Ovary (tissue), 7 donors: ENCODE measurements at regions not wholly inside any gene's neighbourhood (a gene's known extent, or its start where the extent isn't known, plus 50 kb on each side); places are given as distances from the start of the nearest gene placed in this dataset.

Experiments
- DNase-seq, 5 donors: peaks; one replicate each; pipeline ENCODE4 v3.0.0-alpha.2; 2019 to 2020
- H3K27ac ChIP-seq, 2 donors: fragments of 200-600 bp; one replicate each; pipeline versions ENCODE4 v1.5.1 to v1.8.0; 2019 to 2022
- H3K27me3 ChIP-seq: fragments of 200-600 bp; one replicate; pipeline ENCODE4 v1.8.0; 2022
- H3K36me3 ChIP-seq: fragments of 200-600 bp; sonication (generic); one replicate; pipeline ENCODE4 v1.5.1; 2019
- H3K4me1 ChIP-seq: one replicate; pipeline ENCODE4 v1.8.1; 2013; ENCODE audit warnings: mild to moderate bottlenecking, moderate library complexity; ENCODE audit not compliant: insufficient read depth
- H3K4me3 ChIP-seq: fragments of 200-600 bp; sonication (generic); one replicate; pipeline ENCODE4 v1.5.1; 2017
- H3K9me3 ChIP-seq, 2 donors: fragments of 200-600 bp in 1 of 2; sonication (generic) in 1 of 2; one replicate each; pipeline versions ENCODE4 v1.5.1 to v1.8.1; 2013 to 2019; ENCODE audit warnings: mild to moderate bottlenecking in 1 of 2, moderate library complexity in 1 of 2
- EP300 ChIP-seq: sonication (generic); formaldehyde crosslinking; IDR thresholded peaks from one replicate; pipeline ENCODE4 v1.6.1; 2017; ENCODE audit warnings: antibody characterized with exemption
- POLR2A ChIP-seq: fragments of 450-650 bp; IDR thresholded peaks from one replicate; pipeline ENCODE4 v1.6.1; 2017; ENCODE audit warnings: antibody characterized with exemption, mild to moderate bottlenecking, moderate library complexity
- WGBS, 3 donors: extraction: QIAGEN DNeasy Blood & Tissue Kit in 1 of 3; methylation state at CpG; one replicate each; pipeline versions ENCODE4 v1.1.5 to v1.1.7; 2013 to 2017; 5-methylcytosine and 5-hydroxymethylcytosine counted together
- intact Hi-C, 4 donors: fragments of 100-400 bp; cut with DNase I; formaldehyde crosslinking; loops; one replicate each; pipeline versions ENCODE4 v1.11.0 to v1.15.1; 2022 to 2023
- TF ChIP-seq, protein P1 (sequence below), 3 donors: fragments of 450-650 bp in 2 of 3; fragments of 200-600 bp in 1 of 3; IDR thresholded peaks; one replicate each; pipeline versions ENCODE4 v1.5.1 to v1.8.0; 2016 to 2022; ENCODE audit warnings: antibody characterized with exemption in 3 of 3, mild to moderate bottlenecking in 1 of 3
- donor health status: DM: no; HTN: no; CAD: no; lungs with moderate emphysema.
- donor health status: DM: no; HTN: no; CAD: no.
- donor health status: Bipolar disorder and iron deficiency.
- donor health status: DM: no; HTN: no; CAD: no.
- donor health status: DM: yes; HTN: yes; CAD: no.

DNA sequence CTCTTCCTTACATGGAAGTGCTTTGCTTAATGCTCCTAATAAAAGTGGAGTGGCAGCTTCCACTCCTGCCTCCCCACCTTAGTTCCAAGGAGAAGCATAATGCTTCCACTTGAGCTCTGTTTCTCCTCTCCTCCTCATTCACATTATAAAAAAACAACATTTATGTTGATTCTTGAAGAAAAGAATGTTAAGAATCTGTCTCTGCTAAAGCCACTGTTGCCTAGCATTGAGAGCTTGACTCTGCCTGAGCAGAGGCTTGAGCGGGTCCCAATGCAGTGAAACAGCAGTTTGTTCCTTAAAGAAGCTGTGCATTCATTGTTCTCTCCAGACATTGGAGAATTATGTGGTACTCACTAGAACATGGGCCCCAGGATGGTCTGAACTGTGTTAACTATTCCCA, 101.5 kb upstream of the GHR start:
- Histone ChIP-seq H3K27ac (no peak overlapping the region), H3K4me1 (no peaks in the 10 kb centered on the region), H3K4me3 (no peak overlapping the region), H3K27me3 (no peaks in the 10 kb centered on the region), H3K36me3 (no peaks in the 10 kb centered on the region), H3K9me3 (no peaks in the 10 kb centered on the region)
- 46 to 57% (median 56%) methylated on average over 1 of the region's 1 CpG for WGBS, 3 donors
- no peak for DNase-seq
- TF ChIP-seq, protein P1, sequence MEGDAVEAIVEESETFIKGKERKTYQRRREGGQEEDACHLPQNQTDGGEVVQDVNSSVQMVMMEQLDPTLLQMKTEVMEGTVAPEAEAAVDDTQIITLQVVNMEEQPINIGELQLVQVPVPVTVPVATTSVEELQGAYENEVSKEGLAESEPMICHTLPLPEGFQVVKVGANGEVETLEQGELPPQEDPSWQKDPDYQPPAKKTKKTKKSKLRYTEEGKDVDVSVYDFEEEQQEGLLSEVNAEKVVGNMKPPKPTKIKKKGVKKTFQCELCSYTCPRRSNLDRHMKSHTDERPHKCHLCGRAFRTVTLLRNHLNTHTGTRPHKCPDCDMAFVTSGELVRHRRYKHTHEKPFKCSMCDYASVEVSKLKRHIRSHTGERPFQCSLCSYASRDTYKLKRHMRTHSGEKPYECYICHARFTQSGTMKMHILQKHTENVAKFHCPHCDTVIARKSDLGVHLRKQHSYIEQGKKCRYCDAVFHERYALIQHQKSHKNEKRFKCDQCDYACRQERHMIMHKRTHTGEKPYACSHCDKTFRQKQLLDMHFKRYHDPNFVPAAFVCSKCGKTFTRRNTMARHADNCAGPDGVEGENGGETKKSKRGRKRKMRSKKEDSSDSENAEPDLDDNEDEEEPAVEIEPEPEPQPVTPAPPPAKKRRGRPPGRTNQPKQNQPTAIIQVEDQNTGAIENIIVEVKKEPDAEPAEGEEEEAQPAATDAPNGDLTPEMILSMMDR (IDR thresholded peaks at IDR 0.05), result no peak
- TF ChIP-seq POLR2A, result no peak
- no peak for TF ChIP-seq EP300
- intact Hi-C loops, result no loop called here

DNA sequence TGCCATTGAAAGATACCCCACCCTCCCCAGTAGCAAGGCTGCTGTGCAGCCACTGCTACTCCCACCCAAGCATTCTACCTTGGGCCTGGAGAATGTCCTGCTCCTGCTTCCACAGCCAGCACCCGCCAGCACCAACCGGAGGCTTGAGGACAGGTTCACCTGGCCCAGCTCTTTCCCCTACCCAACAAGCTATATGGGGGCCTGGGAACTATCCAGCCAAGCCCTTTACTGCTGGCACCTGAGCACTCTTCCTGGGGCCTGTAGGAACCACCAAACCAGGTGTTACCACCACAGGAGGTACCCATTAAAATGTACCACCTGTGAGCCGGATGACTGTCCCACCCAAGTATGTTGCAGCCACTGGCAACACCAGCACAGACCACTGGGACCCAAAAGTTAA, 86.1 kb upstream of the GHR start:
- Histone ChIP-seq H3K36me3 (no peaks in the 10 kb centered on the region), H3K4me1 (no peaks in the 10 kb centered on the region), H3K9me3 (peaks cover 0 to 5% of the 10 kb centered on the region in 2 donors), H3K4me3 (no peak overlapping the region), H3K27ac (no peak overlapping the region), H3K27me3 (no peaks in the 10 kb centered on the region)
- TF ChIP-seq POLR2A (no peak), EP300 (no peak)
- TF ChIP-seq, protein P1 (IDR thresholded peaks at IDR 0.05), result no peak
- intact Hi-C loops, result no loop called here
- DNase-seq, result no peak
- WGBS, 3 donors, result 90 to 93% (median 92%) methylated on average over 3 of the region's 3 CpGs

DNA sequence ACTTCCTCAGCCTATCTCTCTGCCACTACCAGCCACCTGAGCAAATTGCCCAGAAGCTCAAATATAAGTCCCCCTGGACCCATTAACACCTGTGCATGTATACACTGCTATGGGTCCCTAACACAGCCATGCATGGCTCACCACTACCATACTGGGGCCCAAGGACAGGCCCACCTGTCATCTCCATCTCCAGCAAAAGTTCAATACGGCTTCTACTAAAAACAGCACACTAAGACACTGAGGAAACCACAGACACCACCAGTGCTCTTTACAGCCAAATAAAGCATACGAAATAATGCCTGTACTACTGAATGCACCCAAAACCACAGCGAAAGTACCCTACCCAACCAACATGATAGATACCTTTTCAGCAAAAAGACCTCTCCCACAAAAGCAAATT, 85.6 kb upstream of the GHR start:
- Histone ChIP-seq H3K4me1 (no peaks in the 10 kb centered on the region), H3K27me3 (no peaks in the 10 kb centered on the region), H3K4me3 (no peak overlapping the region), H3K9me3 (peaks cover 0 to 5% of the 10 kb centered on the region in 2 donors), H3K36me3 (no peaks in the 10 kb centered on the region), H3K27ac (no peak overlapping the region)
- DNase-seq, result no peak
- 85 to 97% (median 86%) methylated on average over 3 of the region's 3 CpGs for WGBS, 3 donors
- TF ChIP-seq EP300 (no peak), POLR2A (no peak)
- TF ChIP-seq, protein P1 (IDR thresholded peaks at IDR 0.05), result no peak
- intact Hi-C loops, result no loop called here

DNA sequence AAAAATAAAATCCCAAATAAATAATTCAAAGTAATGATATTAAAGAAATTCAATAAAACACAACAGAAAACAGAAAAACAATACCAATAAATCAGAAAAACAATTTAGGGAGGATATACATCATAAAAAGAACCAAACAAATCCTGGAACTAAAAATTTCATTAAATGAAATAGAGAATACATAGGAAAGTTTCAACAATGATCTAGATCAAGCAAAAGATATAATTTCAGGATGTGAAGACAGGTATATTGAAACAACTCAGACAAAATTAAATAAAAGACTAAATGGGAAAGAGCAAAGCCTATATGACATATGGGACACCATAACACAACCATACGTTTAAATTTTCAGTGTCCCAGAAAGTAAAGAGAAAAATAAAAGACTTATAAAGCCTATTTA, 85.1 kb upstream of the GHR start:
- 64 to 76% (median 76%) methylated on average over 1 of the region's 1 CpG for WGBS, 3 donors
- intact Hi-C loops, result no loop called here
- Histone ChIP-seq H3K4me1 (no peaks in the 10 kb centered on the region), H3K4me3 (no peak overlapping the region), H3K27me3 (no peaks in the 10 kb centered on the region), H3K9me3 (peaks cover 0 to 5% of the 10 kb centered on the region in 2 donors), H3K27ac (no peak overlapping the region), H3K36me3 (no peaks in the 10 kb centered on the region)
- TF ChIP-seq, protein P1 (IDR thresholded peaks at IDR 0.05), result no peak
- TF ChIP-seq EP300 (no peak), POLR2A (no peak)
- DNase-seq, result no peak

DNA sequence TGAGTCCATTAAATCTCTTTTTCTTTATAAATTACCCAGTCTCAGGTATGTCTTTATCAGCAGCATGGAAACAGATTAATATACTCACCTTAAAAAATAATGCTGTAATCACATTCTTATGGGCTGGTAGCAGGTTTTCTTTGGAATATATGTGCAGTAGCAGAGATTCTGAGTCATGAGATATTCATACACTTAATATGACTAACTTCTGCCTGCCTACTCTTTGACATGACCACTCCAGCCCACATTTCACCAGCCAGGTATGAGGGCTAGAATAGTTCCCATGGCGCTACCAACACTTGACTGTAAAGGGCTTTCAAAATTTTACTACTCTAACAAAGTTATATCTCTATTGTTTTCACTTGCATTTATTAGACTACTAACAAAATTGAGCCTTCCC, 74.1 kb upstream of the GHR start:
- TF ChIP-seq POLR2A, result no peak
- TF ChIP-seq, protein P1 (IDR thresholded peaks at IDR 0.05), result no peak

More for the DNA sequence above, 74.1 kb upstream of the GHR start:
- Histone ChIP-seq H3K4me3 (no peak overlapping the region), H3K36me3 (no peaks in the 10 kb centered on the region), H3K27ac (no peak overlapping the region), H3K4me1 (no peaks in the 10 kb centered on the region), H3K27me3 (no peaks in the 10 kb centered on the region), H3K9me3 (no peaks in the 10 kb centered on the region)
- intact Hi-C loops, result no loop called here
- DNase-seq, result no peak
- WGBS, 3 donors, result 77 to 81% (median 80%) methylated on average over 1 of the region's 1 CpG
